OCI-LY3 (cell line): ENCODE measurements at regions not wholly inside any gene's neighbourhood (a gene's known extent, or its start where the extent isn't known, plus 50 kb on each side); places are given as distances from the start of the nearest gene placed in this dataset.

Experiments used
- EZH2phosphoT487 ChIP-seq: fragments of 200-600 bp; shearing (Covaris generic); IDR thresholded peaks from 2 replicates; pipeline ENCODE4 v1.6.1; 2018; ENCODE audit warnings: antibody characterized with exemption, mixed run types, low read depth
- TF ChIP-seq, protein P1 (sequence below): fragments of 200-600, 300-600 bp; sonication (generic); IDR thresholded peaks from 2 replicates; pipeline ENCODE4 v1.5.1; 2014; ENCODE audit warnings: antibody characterized with exemption, low read length, low read depth

DNA sequence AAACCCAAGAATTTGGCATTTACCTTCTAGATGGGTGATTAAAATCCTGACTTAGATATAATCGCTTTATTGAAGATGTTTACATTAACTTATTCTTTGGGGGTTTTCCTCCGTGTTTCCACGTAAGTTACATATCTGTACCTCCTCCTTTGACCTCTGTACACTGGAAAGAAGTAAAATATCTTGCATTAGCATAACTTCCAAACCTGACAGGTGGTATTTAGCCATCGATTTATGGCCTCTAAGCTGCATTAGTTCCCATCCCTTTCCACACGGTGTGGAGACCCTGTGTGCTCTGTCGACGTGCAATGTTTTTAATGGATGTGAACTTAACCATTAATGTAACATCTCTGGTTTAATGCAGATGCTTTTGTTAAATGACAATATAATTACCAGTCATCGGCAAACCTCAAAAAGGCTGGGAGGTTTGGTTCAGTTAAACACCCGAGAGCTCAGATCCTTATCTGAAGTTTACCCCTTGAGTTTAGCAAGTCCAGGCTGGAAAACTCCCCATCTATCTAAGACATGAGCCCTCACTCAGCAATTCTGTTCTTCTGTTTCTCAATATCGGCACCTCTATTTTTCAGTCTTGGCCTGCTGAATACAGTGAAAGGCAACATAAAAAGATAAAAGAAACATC, 295.2 kb downstream of the GATA3 start:
- TF ChIP-seq, protein P1, sequence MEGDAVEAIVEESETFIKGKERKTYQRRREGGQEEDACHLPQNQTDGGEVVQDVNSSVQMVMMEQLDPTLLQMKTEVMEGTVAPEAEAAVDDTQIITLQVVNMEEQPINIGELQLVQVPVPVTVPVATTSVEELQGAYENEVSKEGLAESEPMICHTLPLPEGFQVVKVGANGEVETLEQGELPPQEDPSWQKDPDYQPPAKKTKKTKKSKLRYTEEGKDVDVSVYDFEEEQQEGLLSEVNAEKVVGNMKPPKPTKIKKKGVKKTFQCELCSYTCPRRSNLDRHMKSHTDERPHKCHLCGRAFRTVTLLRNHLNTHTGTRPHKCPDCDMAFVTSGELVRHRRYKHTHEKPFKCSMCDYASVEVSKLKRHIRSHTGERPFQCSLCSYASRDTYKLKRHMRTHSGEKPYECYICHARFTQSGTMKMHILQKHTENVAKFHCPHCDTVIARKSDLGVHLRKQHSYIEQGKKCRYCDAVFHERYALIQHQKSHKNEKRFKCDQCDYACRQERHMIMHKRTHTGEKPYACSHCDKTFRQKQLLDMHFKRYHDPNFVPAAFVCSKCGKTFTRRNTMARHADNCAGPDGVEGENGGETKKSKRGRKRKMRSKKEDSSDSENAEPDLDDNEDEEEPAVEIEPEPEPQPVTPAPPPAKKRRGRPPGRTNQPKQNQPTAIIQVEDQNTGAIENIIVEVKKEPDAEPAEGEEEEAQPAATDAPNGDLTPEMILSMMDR: no peak
- no peak for TF ChIP-seq EZH2phosphoT487
